T-helper 2 cell (primary cell): ENCODE measurements at regions not wholly inside any gene's neighbourhood (a gene's known extent, or its start where the extent isn't known, plus 50 kb on each side); places are given as distances from the start of the nearest gene placed in this dataset.
A peak's percentile ranks its signal among the peaks of the same experiment; 100 is the strongest.

Experiments used
- DNase-seq, 5 experiments: peaks; one replicate each; pipeline versions ENCODE4 v3.0.0 to v3.0.0-alpha.2; 2012 to 2022

GRCh38 chr1:82858031-82858430 lies 1057.3 kb downstream of the ADGRL2 start:
- DNase-seq = no peak

GRCh38 chr1:82849460-82849859 lies 1048.7 kb downstream of the ADGRL2 start:
- no peak for DNase-seq

GRCh38 chr1:82848043-82848442 lies 1047.3 kb downstream of the ADGRL2 start:
- no peak for DNase-seq

GRCh38 chr1:82845866-82846265 lies 1045.1 kb downstream of the ADGRL2 start:
- DNase-seq = no peak

GRCh38 chr1:82844911-82845827 lies 1044.4 kb downstream of the ADGRL2 start:
- DNase-seq = no peak

- no peak for DNase-seq
These were observed 1043.7 kb downstream of the ADGRL2 start for GRCh38 chr1:82844447-82844846.

- no peak for DNase-seq
These were observed 1043.1 kb downstream of the ADGRL2 start for GRCh38 chr1:82843876-82844275.

- no peak for DNase-seq
These were observed 1039.5 kb downstream of the ADGRL2 start for GRCh38 chr1:82840192-82840591.

GRCh38 chr1:82837766-82838465 lies 1037.2 kb downstream of the ADGRL2 start:
- no peak for DNase-seq

- no peak for DNase-seq
These were observed 1036.4 kb downstream of the ADGRL2 start for GRCh38 chr1:82836973-82837680.

GRCh38 chr1:82836213-82836972 lies 1035.7 kb downstream of the ADGRL2 start:
- DNase-seq = no peak

GRCh38 chr1:82830690-82831380 lies 1030.1 kb downstream of the ADGRL2 start:
- DNase-seq = peak in 1 of 5 experiments; percentile 30

- DNase-seq = no peak
These were observed 1028.8 kb downstream of the ADGRL2 start for GRCh38 chr1:82829527-82829926.

- no peak for DNase-seq
These were observed 1023.1 kb downstream of the ADGRL2 start for GRCh38 chr1:82823876-82824275.

GRCh38 chr1:82820816-82821215 lies 1020.1 kb downstream of the ADGRL2 start:
- DNase-seq = no peak

GRCh38 chr1:82819234-82819633 lies 1018.5 kb downstream of the ADGRL2 start:
- peak in 1 of 5 experiments; percentile 35 for DNase-seq

- no peak for DNase-seq
These were observed 1017.9 kb downstream of the ADGRL2 start for GRCh38 chr1:82818586-82818985.

- DNase-seq = no peak
These were observed 1012.7 kb downstream of the ADGRL2 start for GRCh38 chr1:82813386-82813785.

- DNase-seq = no peak
These were observed 1009.9 kb downstream of the ADGRL2 start for GRCh38 chr1:82810601-82811000.

- no peak for DNase-seq
These were observed 1006.8 kb downstream of the ADGRL2 start for GRCh38 chr1:82807563-82807962.

GRCh38 chr1:82806133-82806532 lies 1005.4 kb downstream of the ADGRL2 start:
- no peak for DNase-seq

- DNase-seq = no peak
These were observed 1000.4 kb downstream of the ADGRL2 start for GRCh38 chr1:82801176-82801575.
